ENCODE measurements at regions not wholly inside any gene's neighbourhood (a gene's known extent, or its start where the extent isn't known, plus 50 kb on each side); places are given as distances from the start of the nearest gene placed in this dataset.
"Not testable (repeated sequence)": the region's sequence is repeated elsewhere in the genome, so short reads cannot be mapped to it uniquely, and the experiment has no call there.

DNA sequence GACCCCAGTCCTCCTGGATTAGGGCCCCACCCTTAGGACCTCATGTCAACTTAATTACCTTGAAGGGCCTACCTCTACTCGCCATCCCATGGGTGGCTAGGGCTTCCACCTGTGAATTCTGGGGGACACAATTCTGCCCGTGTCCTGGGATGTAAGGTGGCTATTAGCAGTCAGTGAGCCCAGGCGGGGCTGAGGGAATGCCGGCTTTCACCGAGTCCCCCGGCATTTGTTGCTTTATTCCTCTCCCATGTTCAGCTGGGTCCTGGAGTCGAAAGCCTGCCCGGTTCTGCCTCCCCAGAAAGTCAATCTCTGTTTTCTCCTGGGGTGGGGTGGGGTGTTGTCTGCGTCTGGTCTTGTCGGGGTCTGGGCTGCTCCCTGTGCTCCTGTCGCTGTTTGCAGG is 125.6 kb downstream of the GLRX3 start:
- DNase-seq (ENCODE audit: low spot score), result no peak

DNA sequence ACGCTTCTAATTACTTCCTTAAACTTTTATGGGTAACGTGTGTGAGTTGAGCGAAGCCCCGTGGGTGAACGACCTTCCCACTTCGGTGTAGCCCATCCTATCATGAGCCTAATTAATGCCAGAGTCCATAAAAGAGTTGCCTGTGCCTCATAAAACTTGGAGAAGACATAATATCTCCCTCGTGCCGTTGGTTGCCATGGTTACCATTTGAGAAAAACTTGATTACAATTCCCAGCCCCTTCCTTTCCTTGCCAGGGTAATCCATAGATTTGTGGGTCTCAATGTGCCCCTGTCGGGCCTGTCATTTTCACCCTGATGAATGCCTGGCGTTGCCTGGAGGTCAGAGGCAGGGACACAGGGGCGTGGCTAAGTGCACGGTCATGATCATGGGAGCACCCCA is 127.1 kb downstream of the GLRX3 start:
- no peak for DNase-seq (ENCODE audit: low spot score)

DNA sequence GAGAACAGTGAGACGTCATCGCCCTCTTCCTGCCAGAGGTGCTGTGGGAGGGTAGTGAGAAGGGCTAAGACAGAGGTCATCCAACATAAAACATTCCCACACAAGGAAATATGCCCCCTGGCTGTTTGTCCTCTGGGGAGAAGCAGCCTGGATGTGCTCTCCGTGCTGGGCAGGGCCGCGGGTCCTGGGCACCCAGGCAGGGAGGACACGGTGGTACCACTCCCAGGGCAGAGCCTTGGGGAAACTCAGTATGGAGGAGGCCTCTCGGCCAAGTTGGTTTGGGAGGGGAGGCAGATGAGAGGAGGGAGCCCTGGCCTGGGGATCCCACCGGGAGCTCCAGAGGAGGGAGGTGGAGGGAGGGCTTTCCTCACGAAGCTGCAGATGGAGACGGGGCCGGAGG is 129.4 kb downstream of the GLRX3 start:
- DNase-seq (ENCODE audit: low spot score), result no peak

GRCh38 chr10:130282492-130283218 is 146.5 kb downstream of the GLRX3 start:
- no peak for DNase-seq (ENCODE audit: low spot score)

DNA sequence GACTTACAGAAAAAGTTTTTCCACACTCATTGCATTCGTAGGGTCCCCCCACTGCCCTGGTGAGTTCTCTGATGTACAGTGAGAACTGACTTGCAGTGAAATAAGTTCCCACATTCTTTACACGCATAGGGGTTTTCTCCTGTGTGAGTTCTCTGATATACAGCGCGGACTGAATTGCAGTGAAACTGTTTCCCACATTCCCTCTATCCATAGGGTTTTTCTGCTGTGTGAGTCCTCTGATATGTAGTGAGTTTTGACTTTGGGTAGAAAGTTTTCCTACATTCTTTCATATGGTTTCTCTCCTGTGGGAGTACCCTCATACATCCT is 147.0 kb downstream of the GLRX3 start:
- DNase-seq (ENCODE audit: low spot score), result no peak

DNA sequence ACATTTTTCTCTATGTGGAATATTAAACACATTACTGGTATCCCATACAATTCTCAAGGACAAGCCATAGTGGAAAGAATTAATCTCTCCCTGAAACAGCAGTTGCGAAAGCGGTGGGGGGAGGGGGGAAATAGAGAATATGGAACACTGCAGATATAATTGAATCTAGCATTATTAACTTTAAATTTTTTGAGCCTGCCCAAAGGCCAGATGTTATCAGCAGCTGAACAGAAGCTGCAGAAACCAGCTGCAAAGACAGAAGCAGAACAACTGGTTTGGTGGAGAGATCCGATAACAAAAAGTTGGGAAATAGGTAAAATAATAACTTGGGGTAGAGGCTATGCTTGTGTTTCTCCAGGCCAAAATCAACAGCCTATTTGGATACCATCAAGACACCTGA is 159.6 kb downstream of the GLRX3 start:
- not testable (repeated sequence) for DNase-seq (ENCODE audit: low spot score)

DNA sequence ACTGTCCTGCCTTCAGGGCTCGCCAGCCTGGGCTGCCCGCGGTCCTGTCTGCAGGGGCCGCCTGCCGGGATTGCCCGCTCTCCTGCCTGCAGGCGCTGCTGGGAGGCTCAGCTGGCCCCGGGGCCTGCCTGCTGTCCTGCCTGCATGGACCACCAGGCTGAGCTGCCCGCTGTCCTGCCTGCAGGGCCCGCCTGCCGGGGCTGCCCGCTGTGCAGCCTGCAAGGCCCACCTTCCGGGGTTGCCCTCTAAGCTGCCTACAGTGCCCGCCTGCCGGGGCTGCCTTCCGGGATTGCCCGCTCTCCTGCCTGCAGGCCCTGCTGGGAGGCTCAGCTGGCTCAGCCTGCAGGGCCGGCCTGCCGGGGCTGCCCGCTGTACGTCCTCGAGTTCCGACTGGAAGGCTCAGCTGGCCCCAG is 164.4 kb downstream of the GLRX3 start:
- no peak for DNase-seq (ENCODE audit: low spot score)

DNA sequence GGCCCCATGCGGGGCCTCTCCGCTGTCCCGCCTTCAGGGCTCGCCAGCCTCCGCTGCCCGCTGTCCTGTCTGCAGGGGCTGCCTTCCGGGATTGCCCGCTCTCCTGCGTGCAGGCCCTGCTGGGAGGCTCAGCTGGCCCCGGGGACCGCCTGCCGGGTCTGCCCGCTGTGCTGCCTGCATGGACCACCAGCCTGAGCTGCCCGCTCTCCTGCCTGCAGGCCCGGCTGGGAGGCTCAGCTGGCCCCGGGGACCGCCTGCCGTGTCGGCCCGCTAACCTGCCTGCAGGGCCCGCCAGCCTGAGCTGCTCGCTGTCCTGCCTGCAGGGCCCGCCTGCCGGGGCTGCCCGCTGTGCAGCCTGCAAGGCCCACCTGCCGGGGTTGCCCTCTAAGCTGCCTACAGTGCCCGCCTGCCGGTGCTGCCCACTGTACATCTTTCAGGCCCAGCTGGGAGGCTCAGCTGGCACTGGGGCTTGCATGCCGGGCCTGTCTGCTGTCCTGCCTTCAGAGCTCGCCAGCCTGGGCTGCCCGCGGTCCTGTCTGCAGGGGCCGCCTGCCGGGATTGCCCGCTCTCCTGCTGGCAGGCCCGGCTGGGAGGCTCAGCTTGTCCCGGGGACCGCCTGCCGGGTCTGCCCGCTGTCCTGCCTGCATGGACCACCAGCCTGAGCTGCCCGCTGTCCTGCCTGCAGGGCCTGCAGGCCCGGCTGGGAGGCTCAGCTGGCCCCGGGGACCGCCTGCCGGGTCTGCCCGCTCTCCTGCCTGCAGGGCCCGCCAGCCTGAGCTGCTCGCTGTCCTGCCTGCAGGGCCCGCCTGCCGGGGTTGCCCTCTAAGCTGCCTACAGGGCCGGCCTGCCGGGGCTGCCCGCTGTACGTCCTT is 165.1 kb downstream of the GLRX3 start:
- DNase-seq (ENCODE audit: low spot score), result no peak

- no peak for DNase-seq (ENCODE audit: low spot score)
These were observed 190.8 kb downstream of the GLRX3 start for GRCh38 chr10:130326954-130327353.

- DNase-seq (ENCODE audit: low spot score), result no peak
These were observed 193.6 kb downstream of the GLRX3 start for GRCh38 chr10:130329792-130330191.

DNA sequence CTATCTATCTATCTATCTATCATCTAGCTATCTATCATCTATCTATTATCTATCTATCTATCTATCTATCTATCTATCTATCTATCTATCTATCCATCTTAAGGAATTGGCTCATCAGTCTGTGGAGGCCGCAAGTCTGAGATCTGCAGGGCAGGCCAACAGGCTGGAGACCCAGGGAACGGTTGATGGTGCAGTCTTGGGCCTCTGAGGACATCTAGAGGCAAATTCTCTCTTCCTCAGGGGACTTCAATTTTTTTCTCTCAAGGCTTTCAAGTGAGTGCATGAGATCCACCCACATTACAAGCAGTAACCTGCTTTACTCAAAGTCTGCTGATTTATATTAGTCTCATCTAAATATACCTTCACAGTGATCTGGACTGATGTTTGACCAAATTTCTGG is 197.0 kb downstream of the GLRX3 start:
- DNase-seq (ENCODE audit: low spot score), result no peak

DNA sequence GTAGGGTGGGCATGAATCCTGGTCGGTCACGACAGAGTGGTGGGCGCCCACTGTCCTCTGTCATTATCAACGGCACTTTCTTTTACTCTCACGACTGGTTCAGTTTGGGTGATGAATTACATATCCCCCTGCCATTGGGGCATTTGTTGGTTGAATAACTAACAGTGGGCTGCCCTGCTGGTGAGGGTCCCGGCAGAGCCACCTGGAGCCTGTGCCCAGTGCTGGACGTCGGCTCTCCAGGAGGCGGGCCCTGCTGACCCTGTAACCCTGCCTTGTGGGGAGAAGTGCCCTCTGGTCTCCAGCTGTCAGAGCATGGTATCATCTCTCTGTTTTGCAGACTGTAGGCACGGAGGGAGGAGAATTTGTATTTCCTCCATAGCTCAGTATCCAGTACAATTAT is 199.1 kb downstream of the GLRX3 start:
- no peak for DNase-seq (ENCODE audit: low spot score)

DNA sequence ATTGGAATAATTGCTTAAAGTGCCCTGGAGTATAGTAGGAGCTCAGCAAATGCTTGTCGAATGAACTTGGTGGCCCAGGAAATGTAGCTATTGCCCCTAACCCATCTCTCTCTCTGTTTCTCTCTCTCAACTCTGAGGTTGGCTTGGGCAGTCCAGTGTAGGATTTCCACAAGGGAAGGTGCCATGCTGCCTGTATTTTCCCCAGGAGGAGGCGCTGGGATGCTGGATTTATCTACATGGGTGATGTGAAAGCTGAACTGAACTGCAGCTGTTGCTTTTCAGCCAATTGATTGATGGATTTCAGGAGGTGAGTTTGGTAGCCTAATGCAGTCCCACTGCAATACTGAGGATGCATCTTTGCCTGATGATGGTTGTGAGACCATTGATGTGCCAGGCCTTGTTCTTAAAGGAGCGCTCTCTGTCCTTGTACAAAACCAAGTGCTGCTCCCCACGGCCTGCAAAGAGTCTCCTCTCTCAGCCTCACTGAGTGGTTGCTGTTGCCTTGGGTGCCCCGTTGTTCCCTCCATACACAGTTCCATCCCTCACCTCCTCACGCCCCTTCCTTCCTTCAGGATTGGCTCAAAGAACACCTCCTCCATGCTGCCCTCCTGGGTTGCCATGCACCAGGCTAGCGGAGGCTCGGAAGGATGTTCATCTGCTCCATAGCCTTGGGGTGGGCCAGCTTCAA is 200.6 kb downstream of the GLRX3 start:
- DNase-seq (ENCODE audit: low spot score), result no peak

- no peak for DNase-seq (ENCODE audit: low spot score)
These were observed 201.1 kb downstream of the GLRX3 start for GRCh38 chr10:130337305-130337640.

- DNase-seq (ENCODE audit: low spot score), result no peak
These were observed 201.8 kb downstream of the GLRX3 start for GRCh38 chr10:130337696-130338635.

DNA sequence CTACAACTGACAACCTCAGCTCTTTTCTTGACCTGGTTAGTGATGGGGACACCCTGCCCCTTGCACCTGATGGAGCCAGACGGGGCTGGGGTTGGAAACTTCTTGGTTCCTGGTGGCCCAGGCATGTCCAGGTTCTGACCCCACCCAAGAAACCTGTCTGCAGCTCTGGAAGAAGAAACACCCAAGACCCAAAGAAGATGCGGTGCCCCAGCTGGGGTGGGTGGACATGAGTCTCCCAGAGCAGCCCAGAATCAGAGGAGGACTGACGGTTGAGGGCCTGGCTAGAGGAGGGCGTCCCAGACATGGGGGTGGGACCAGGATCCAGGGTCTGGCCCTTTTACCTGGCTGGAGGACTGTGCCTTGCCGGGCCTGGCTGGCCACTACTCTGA is 202.4 kb downstream of the GLRX3 start:
- no peak for DNase-seq (ENCODE audit: low spot score)

- DNase-seq (ENCODE audit: low spot score), result no peak
These were observed 202.9 kb downstream of the GLRX3 start for GRCh38 chr10:130339091-130339490.

DNA sequence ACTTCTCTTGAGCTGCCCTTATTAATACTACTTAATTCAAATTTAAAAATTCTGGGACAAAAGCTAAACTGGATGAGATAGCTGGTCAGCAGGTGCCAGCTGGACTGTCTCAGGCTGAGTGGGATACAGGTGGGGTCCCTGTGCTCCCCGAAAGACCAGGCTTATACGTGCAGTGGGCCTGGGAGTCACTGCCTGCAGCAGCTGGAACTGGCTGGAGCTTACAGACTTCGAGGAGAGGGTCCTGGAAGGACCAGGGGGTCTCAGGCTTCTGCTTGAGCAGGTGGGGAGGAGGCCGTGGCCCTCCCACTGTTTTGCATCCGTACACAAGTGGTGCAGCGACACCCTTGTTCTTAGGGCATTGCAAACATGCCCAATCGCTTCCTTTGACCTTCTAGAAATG is 203.7 kb downstream of the GLRX3 start:
- DNase-seq (ENCODE audit: low spot score), result no peak

DNA sequence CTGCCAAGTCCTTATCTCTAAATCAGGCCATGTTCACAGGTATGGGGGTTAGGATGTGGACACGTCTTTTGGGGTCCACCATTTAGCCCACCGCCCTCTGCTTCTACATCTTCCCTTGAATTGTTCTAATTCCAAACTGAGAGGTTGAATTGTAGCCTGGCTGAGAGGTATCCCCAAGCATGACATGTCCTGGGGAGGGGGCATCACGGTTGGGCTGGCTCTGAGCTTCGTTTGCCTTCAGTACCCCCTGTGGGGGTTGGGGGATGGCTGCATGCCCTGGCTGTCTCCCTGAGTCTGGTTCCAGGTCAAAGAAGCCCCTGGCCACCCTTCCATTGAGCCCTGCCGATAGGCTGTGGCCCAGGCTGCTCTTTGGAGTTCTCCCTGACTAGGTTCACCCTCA is 204.6 kb downstream of the GLRX3 start:
- no peak for DNase-seq (ENCODE audit: low spot score)

DNA sequence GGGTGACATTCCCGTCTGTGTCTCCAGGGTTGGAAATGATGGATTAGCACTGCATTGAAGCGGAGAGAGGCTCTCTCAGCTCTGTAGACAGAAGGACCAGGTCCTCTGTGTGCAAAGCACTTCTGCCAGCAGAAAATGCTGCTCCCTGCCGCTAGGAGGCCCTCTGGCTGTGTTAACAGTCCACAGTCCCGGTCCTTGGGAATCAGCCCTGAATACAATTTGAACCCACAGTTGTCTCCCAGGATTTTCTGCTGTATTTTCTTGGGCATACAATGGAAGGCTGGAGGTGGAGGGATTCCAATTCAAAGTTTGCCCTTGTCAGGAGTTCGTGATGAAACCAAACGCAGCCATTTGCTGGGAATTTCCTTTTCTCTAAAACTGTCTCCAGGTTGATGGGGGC is 205.2 kb downstream of the GLRX3 start:
- DNase-seq (ENCODE audit: low spot score), result no peak

DNA sequence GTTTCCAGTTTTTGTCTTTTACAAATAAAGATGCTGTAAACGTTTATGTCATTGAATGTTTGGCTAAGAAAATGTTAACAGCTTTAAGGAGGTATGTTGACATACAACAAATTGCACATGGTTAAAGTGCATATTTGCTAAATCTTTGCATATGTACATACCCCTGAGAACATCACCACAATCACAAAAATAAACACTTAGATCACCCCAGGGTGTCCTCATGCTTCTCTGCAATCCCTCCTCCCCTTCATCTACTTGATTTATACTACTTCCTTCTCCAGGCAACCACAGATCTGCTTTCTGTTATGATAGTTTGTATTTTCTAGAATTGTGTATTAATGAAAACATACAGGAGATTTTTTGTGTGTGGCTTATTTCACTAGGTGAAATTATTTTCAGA is 209.5 kb downstream of the GLRX3 start:
- no peak for DNase-seq (ENCODE audit: low spot score)

- DNase-seq (ENCODE audit: low spot score), result no peak
These were observed 214.8 kb downstream of the GLRX3 start for GRCh38 chr10:130350996-130351395.
